AG09319 (cell line): ENCODE measurements at regions not wholly inside any gene's neighbourhood (a gene's known extent, or its start where the extent isn't known, plus 50 kb on each side); places are given as distances from the start of the nearest gene placed in this dataset.

ENCODE experiments used
- DNase-seq: peaks from one replicate; pipeline ENCODE4 v3.0.0-alpha.2; 2010; ENCODE audit warnings: low read depth; ENCODE audit errors: extremely low read depth
- CTCF ChIP-seq: IDR thresholded peaks from 2 replicates; pipeline ENCODE4 v1.5.1; 2011; ENCODE audit warnings: low read depth, mild to moderate bottlenecking, inconsistent platforms, low read length, moderate library complexity

GRCh38 chr20:17859616-17860232, 108.9 kb downstream of the SNX5 start:
- DNase-seq = no peak

GRCh38 chr20:17859002-17859615, 109.5 kb downstream of the SNX5 start:
- TF ChIP-seq CTCF = no peak
- no peak for DNase-seq

More at GRCh38 chr20:17859616-17860232, 108.9 kb downstream of the SNX5 start:
- no peak for TF ChIP-seq CTCF

- TF ChIP-seq CTCF = no peak
- no peak for DNase-seq
Measured at GRCh38 chr20:17858450-17859001, 110.1 kb downstream of the SNX5 start.

GRCh38 chr20:17857639-17858449, 110.8 kb downstream of the SNX5 start:
- TF ChIP-seq CTCF = no peak
- no peak for DNase-seq

GRCh38 chr20:17856837-17857605, 111.6 kb downstream of the SNX5 start:
- no peak for TF ChIP-seq CTCF
- DNase-seq = no peak

- no peak for DNase-seq
- TF ChIP-seq CTCF = no peak
Measured at GRCh38 chr20:17856024-17856564, 112.5 kb downstream of the SNX5 start.
